BLaER1 treated with 17β-estradiol and CSF1 and Interleukin-3, amounts not matched to agents 10 nM and 100 nM (cell line): ENCODE measurements at regions not wholly inside any gene's neighbourhood (a gene's known extent, or its start where the extent isn't known, plus 50 kb on each side); places are given as distances from the start of the nearest gene placed in this dataset.
"Not testable (repeated sequence)": the region's sequence is repeated elsewhere in the genome, so short reads cannot be mapped to it uniquely, and the experiment has no call there.

Source experiments
- H3K27ac ChIP-seq, 11 experiments: shearing (Covaris generic); formaldehyde crosslinking; 2 replicates each; pipeline ENCODE4 v1.8.1; 2022
- H3K27me3 ChIP-seq, 11 experiments: shearing (Covaris generic); formaldehyde crosslinking; 2 replicates each; pipeline ENCODE4 v1.8.1; 2022
- H3K36me3 ChIP-seq, 11 experiments: shearing (Covaris generic); formaldehyde crosslinking; 2 replicates each; pipeline ENCODE4 v1.8.1; 2022
- H3K4me1 ChIP-seq, 10 experiments: shearing (Covaris generic); formaldehyde crosslinking; 2 replicates each; pipeline ENCODE4 v1.8.1; 2022
- H3K4me2 ChIP-seq, 11 experiments: shearing (Covaris generic); formaldehyde crosslinking; 2 replicates each; pipeline ENCODE4 v1.8.1; 2022
- H3K4me3 ChIP-seq, 10 experiments: shearing (Covaris generic); formaldehyde crosslinking; 2 replicates each; pipeline ENCODE4 v1.8.1; 2022
- H3K9ac ChIP-seq, 11 experiments: shearing (Covaris generic); formaldehyde crosslinking; 2 replicates each; pipeline ENCODE4 v1.8.1; 2022
- H3K9me3 ChIP-seq, 11 experiments: shearing (Covaris generic); formaldehyde crosslinking; replicated peaks in 1 of 11; 2 replicates each; pipeline ENCODE4 v1.8.1; 2022
- H4K20me1 ChIP-seq, 11 experiments: shearing (Covaris generic); formaldehyde crosslinking; 2 replicates each; pipeline ENCODE4 v1.8.1; 2022
- Cebpa-rat ChIP-seq, 11 experiments: shearing (Covaris generic); IDR thresholded peaks; 2 replicates each; pipeline ENCODE4 v1.8.1; 2022

DNA sequence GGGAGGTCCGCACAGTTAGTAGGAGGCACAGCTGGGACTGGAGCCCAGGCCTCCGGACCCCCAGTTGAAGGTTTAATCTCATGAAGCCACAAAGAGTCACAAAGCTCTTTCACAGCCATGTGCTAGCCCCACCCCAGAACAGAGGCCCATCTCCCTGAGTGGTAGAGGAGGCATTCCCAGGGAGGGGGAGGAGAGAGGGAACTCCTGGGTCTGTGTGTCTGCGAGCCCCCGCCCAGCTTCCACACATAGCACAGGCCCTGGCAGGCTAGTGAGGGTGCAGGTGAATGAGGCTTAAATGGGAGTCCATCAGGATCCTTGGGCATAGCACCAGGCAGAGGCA lies 197.8 kb downstream of the MATN1 start:
- TF ChIP-seq Cebpa-rat (IDR thresholded peaks at IDR 0.05) = no peak
- Histone ChIP-seq H3K4me2 (peak overlapping the region in 8 of 11 experiments; percentile 7 to 54 (median 14); a peak in 10 of 22 replicates), H3K27ac (no peak overlapping the region; a peak in 1 of 22 replicates)

DNA sequence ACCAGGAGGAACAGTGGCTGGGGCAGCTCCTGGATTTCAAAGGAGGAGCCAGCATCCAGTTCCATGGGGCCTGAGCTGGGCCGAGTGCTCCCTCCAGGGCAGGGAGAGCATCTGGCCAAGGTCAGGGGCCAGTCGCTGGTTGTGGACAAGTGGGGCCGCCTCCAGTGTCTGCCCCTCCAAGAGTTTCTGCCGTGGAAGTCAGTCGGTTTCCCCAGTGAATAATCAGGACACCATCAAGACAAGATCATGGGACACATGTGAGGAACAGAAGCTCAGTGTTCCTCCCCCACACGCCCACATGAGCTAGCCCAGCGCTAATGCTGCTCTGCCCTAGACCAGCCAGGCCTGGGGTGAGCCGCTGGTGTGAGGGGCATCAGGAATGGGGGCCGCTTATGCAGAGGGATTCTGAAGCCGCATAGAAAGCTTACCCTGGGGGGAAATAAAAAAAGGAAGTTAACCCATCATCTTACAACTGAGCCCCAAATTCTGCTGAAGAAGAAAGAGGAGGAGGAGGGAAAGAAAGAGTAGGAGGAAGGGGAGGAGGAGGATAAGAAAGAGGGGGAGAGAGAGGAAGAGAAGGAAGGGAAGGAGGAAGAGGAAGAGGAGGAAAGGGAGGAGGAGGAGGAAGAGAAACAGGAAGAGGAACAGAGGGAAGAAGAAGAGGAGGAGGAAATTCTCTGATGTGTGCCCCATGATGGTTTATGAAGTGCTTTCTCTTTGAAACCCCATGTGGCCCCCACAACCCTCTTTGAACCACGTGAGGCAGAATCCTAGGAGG lies 198.4 kb downstream of the MATN1 start:
- TF ChIP-seq Cebpa-rat (IDR thresholded peaks at IDR 0.05) = no peak
- peak overlapping the region in 8 of 11 experiments; percentile 7 to 54 (median 14); a peak in 7 of 22 replicates for H3K4me2 ChIP-seq
- H3K36me3 ChIP-seq = no peaks in the 10 kb centered on the region
- H3K9ac ChIP-seq = no peak overlapping the region
- H3K27me3 ChIP-seq = no peaks in the 10 kb centered on the region
- no peaks in the 10 kb centered on the region for H4K20me1 ChIP-seq
- peaks cover 0 to 14% (median 6%) of the 10 kb centered on the region in 10 experiments; a peak in 9 of 20 replicates for H3K4me1 ChIP-seq
- H3K9me3 ChIP-seq = no peaks in the 10 kb centered on the region
- no peak overlapping the region for H3K4me3 ChIP-seq
- H3K27ac ChIP-seq = no peak overlapping the region; a peak in 1 of 22 replicates

More for the DNA sequence above, 197.8 kb downstream of the MATN1 start:
- Histone ChIP-seq H3K9ac (no peak overlapping the region), H4K20me1 (no peaks in the 10 kb centered on the region), H3K9me3 (no peaks in the 10 kb centered on the region), H3K4me1 (peaks cover 0 to 14% (median 6%) of the 10 kb centered on the region in 10 experiments; a peak in 9 of 20 replicates), H3K36me3 (no peaks in the 10 kb centered on the region), H3K4me3 (no peak overlapping the region), H3K27me3 (no peaks in the 10 kb centered on the region)

DNA sequence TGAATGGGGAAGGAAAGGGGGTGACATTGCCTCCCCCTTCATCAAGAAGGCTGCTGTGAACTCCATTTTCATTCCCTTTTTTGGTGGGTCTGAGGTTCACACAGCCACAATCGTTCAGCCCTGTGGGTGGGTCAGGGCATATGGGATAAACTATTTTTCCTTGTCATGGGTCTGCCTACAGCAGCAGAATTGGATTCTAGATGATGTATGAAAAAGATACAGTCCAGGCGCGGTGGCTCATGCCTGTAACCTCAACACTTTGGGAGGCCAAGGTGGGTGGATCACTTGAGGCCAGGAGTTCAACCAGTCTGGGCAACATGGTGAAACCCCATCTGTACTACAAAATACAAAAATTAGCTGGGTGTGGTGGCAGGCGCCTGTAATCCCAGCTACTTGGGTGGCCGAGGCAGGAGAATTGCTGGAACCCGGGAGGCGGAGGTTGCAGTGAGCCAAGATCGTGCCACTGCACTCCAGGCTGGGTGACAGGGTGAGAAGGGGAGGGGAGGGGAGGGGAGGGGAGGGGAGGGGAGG lies 199.3 kb downstream of the MATN1 start:
- not testable (repeated sequence) for H3K36me3 ChIP-seq, H3K4me3 ChIP-seq, H4K20me1 ChIP-seq, H3K27me3 ChIP-seq, H3K27ac ChIP-seq, H3K9ac ChIP-seq, H3K9me3 ChIP-seq, H3K4me2 ChIP-seq
- H3K4me1 ChIP-seq = peaks cover 0 to 14% (median 6%) of the 10 kb centered on the region in 10 experiments; a peak in 9 of 20 replicates

DNA sequence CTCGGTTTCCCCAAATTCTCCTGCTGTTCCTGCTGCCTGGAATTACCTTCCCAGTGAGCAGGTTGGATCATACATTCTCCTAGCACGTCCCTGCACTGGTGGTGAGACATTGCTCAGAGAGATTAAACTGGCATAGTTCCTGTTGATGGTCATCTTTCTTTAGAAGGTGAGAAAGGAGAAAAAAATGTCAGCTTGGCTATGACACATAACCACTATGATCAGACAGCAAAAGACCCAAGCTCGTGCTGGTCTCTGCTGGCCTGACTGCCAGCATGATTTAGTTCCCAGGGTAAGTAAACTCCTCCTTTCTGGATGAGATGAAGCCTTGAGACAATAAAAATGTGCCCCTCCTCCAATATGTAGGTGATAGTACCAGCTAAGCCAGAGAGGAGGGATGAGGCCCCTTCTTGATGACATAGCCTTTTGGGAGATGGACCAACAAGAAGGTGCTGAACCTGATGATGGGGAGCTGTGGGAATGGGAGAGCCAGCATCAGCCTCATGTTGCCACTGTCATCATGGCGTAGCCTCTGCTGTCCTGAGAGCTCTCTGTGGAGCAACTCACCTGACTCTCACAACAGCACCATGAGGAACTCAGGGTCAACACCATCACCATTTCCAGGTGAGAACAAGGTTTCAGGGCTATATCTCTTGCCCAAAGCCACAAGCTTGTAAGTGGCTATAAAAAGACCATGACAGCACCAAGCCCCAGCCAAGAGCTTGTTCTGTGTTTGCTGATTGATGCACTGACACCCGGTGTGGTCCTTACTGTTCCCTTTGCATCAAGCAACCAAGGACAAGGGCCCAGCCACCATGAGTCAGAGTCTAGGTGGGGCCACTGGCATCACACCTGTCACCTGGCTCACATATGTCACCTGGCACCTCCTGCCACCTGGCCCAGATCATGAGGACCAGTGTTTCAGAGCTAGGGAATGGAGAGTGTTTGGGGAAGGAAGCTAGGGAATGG lies 200.0 kb downstream of the MATN1 start:
- no peaks in the 10 kb centered on the region for H3K36me3 ChIP-seq

DNA sequence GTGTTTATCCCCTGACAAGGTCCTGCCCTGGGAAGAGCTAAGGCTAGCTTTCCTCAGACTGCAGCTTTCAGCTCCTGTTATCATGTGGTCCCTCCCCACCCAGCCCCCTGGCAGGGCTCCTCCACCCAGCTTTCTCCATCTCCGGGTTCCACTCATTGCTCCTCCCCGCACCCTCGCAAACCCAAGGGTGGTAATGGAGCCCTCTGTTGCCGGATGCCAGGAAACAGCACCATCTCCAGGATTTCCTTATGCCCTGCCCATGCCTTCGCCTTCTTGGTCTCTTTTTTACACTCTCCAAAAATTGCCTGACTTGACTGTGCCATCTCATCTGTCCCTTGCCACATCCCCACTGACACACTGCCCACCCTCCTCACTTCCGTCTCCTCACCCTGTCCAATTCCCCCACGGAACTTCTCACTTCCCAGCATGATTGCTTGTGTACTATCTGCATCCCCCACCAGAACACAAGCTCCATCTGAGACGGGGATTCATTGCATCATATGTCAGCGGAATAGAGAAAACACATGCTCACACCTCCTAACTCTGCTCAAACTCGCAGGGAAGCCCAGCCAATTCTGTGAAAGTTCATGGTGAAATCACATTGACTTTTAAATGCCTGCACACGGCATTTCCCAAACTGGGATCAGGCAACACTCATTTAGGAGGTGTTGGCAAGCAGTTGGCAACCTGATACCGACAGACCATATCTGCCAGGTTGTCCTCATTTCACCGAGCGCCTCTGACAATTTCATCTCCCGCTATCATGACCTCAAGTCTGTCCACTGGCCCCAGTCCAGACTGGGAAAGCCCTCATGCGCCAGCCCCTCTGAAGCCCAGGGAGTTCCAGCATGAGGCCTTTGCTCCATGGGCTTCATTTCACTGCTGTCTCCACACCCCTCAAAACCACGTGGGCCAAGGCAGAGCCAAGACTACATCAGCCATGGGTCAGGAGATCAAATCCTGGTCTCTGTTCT lies 201.1 kb downstream of the MATN1 start:
- no peak overlapping the region for H3K27ac ChIP-seq
- H3K4me1 ChIP-seq = peaks cover 0 to 14% (median 6%) of the 10 kb centered on the region in 10 experiments; a peak in 9 of 20 replicates
- H3K9ac ChIP-seq = no peak overlapping the region
- H3K4me2 ChIP-seq = no peak overlapping the region
- no peak overlapping the region for H3K4me3 ChIP-seq
- no peaks in the 10 kb centered on the region for H4K20me1 ChIP-seq
- TF ChIP-seq Cebpa-rat (IDR thresholded peaks at IDR 0.05) = no peak
- H3K9me3 ChIP-seq = no peaks in the 10 kb centered on the region
- H3K27me3 ChIP-seq = no peaks in the 10 kb centered on the region
- H3K36me3 ChIP-seq = no peaks in the 10 kb centered on the region

More for the DNA sequence above, 200.0 kb downstream of the MATN1 start:
- H3K27ac ChIP-seq = no peak overlapping the region
- no peaks in the 10 kb centered on the region for H3K9me3 ChIP-seq
- peaks cover 0 to 14% (median 6%) of the 10 kb centered on the region in 10 experiments; a peak in 9 of 20 replicates for H3K4me1 ChIP-seq
- H3K4me3 ChIP-seq = no peak overlapping the region
- no peak overlapping the region for H3K4me2 ChIP-seq
- H3K27me3 ChIP-seq = no peaks in the 10 kb centered on the region
- TF ChIP-seq Cebpa-rat (IDR thresholded peaks at IDR 0.05) = no peak
- no peak overlapping the region for H3K9ac ChIP-seq
- H4K20me1 ChIP-seq = no peaks in the 10 kb centered on the region

DNA sequence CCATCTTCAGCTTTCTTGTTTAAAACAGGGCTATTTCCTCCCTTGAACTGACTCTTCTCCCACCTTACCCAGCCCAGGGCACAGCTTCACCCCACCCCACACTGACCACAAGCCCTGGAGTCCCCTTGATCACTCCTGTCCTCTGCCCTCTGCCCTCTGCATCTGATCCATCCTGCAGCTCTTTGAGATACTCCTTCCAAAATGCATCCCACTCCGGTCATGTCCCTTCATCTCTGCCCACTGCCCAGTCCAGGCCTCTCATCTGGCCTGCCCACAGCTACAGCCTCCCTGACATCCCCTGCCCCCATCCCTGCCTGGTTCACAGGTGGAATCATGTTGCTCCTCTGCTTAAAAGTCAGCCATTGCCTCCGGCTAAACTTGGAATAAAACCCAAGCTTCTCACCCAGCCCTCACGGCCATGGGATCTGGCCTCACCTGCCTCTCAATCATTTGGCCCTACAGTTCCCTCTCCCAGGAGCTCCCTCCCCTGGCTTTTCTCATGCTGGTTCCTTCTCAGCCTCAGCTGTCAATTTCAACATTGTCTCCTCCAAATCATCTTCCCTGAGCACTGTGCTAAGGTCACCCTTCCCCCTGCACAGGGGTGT lies 202.0 kb downstream of the MATN1 start:
- Histone ChIP-seq H3K4me3 (no peak overlapping the region), H3K27me3 (no peaks in the 10 kb centered on the region), H3K4me1 (peaks cover 0 to 11% (median 6%) of the 10 kb centered on the region in 10 experiments; a peak in 9 of 20 replicates), H4K20me1 (no peaks in the 10 kb centered on the region), H3K9me3 (no peaks in the 10 kb centered on the region), H3K4me2 (no peak overlapping the region), H3K27ac (no peak overlapping the region), H3K36me3 (no peaks in the 10 kb centered on the region), H3K9ac (no peak overlapping the region)
- TF ChIP-seq Cebpa-rat (IDR thresholded peaks at IDR 0.05) = no peak

DNA sequence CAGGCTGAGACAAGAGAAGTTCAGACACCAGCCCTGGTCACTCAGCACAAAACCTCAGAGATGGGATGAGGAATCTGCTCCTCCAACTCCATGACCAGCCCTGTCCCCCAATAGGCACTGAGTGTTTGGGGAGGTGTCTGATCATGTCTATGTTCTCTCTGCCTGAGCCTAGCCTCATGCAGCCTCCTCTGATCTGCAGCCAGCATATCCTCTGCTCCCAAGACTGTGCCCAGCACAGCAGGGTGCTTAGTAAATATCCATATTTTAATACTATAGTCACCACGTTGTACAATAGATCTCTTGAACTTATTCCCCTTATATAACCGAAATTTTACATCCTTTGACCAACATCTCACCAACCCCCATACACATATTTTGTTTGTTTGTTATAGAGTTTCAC lies 202.9 kb downstream of the MATN1 start:
- Histone ChIP-seq H3K27me3 (no peaks in the 10 kb centered on the region), H3K36me3 (no peaks in the 10 kb centered on the region), H3K9me3 (no peaks in the 10 kb centered on the region), H3K27ac (no peak overlapping the region), H3K4me3 (no peak overlapping the region), H3K9ac (no peak overlapping the region), H3K4me1 (peaks cover 0 to 7% (median 2%) of the 10 kb centered on the region in 10 experiments; a peak in 8 of 20 replicates), H3K4me2 (no peak overlapping the region), H4K20me1 (no peaks in the 10 kb centered on the region)
- TF ChIP-seq Cebpa-rat (IDR thresholded peaks at IDR 0.05) = no peak

DNA sequence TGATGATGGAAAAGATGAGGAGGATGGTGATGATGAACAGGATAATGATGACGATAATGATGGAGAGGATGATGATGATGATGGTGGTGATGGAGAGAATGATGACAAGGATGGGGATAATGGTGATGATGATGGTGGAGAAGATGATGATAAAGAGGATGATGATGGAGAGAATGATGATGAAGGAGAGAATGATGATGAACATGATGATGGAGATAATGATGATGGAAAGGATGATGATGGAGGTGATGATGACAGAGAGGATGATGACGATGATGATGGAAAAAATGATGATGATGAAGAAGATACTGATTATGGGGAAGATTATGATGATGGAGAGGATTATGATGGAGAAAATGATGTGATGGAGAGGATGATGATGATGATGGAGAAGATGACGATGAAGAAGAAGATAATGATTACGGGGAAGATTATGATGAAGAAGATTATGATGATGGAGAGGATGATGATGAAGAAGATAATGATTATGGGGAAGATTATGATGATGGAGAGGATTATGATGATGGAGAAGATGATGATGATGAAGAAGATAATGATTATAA lies 204.1 kb downstream of the MATN1 start:
- Histone ChIP-seq H3K27me3 (no peaks in the 10 kb centered on the region), H3K27ac (no peak overlapping the region), H4K20me1 (no peaks in the 10 kb centered on the region), H3K9ac (no peak overlapping the region), H3K9me3 (no peaks in the 10 kb centered on the region), H3K4me3 (no peak overlapping the region), H3K36me3 (no peaks in the 10 kb centered on the region), H3K4me2 (no peak overlapping the region), H3K4me1 (no peaks in the 10 kb centered on the region)
- TF ChIP-seq Cebpa-rat (IDR thresholded peaks at IDR 0.05) = no peak
